H7 (cell line): ENCODE measurements at regions not wholly inside any gene's neighbourhood (a gene's known extent, or its start where the extent isn't known, plus 50 kb on each side); places are given as distances from the start of the nearest gene placed in this dataset.
"Not testable (repeated sequence)": the region's sequence is repeated elsewhere in the genome, so short reads cannot be mapped to it uniquely, and the experiment has no call there.

Experiments
- DNase-seq: peaks from one replicate; pipeline ENCODE4 v3.0.0; 2012
- H3K27me3 ChIP-seq: 2 replicates; pipeline ENCODE4 v1.6.0; 2011; ENCODE audit warnings: mild to moderate bottlenecking, low read length; ENCODE audit not compliant: control insufficient read depth, insufficient read depth
- H3K36me3 ChIP-seq: replicated peaks from 2 replicates; pipeline ENCODE4 v1.5.1; 2011; ENCODE audit warnings: low read length; ENCODE audit not compliant: control insufficient read depth, insufficient read depth
- H3K4me3 ChIP-seq: 2 replicates; pipeline ENCODE4 v1.5.1; 2011; ENCODE audit warnings: low read depth, mild to moderate bottlenecking, control low read depth, low read length, moderate library complexity; ENCODE audit not compliant: insufficient read depth

DNA sequence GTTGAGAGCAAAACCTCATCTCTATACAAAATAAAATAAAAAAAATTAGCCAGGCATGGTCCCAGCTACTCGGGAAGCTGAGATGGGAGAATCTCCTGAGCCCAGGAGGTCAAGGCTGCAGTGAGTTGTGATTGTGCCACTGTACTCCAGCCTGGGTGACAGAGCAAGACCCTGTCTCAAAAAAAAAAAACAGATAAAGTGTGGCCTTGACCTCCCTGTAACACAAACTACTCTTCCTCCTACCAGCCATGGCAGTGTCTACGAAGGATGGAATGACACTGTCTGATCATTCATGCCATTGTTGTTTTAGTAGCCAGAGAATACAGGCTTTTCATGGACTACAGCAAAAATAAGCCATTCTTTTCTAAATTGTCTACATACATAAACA, 117.1 kb upstream of the IQSEC1 start:
- Histone ChIP-seq H3K4me3 (no peak overlapping the region), H3K27me3 (no peaks in the 10 kb centered on the region)
- DNase-seq: no peak

DNA sequence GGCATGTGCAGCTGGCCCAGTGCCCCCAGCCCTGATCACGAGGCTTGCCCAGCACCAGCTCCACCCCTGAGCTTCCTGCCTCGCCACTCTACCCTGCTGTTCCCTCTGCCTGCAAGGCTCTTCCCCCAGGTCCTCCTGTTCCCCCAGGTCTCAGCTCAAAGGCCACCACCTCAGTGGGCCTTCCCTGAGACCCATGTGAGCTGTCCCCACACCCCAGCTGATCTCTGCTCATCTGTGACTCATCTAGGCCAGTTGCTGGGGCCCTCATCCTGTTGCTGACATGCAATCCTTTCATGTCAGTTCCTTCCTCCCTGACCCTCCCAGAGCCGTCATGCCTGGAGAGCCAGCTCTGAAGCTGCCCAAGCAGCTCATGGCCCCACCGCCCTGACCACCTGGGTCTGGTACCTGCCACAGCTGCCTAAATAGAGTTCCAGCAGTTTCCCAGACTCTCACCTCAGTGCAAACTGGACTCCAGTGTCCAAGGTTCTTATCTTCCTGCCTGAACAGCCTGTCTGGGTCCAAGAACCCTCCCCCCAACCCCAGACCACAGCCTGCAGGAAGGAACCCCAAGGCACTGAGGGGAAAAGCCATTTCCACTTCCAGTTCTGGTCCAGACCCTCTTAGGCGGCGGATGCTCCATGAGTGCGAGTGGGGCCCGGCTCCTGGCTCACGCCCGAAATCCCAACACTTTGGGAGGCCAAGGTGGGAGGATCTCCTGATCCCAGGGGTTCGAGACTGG, 116.6 kb upstream of the IQSEC1 start:
- H3K4me3 ChIP-seq: no peak overlapping the region
- DNase-seq: no peak
- no peaks in the 10 kb centered on the region for H3K36me3 ChIP-seq
- no peaks in the 10 kb centered on the region for H3K27me3 ChIP-seq

More for the DNA sequence above, 117.1 kb upstream of the IQSEC1 start:
- no peaks in the 10 kb centered on the region for H3K36me3 ChIP-seq

- Histone ChIP-seq H3K36me3 (no peaks in the 10 kb centered on the region), H3K4me3 (no peak overlapping the region), H3K27me3 (no peaks in the 10 kb centered on the region)
- DNase-seq: no peak
Measured at GRCh38 chr3:13188975-13189374, 115.7 kb upstream of the IQSEC1 start.

DNA sequence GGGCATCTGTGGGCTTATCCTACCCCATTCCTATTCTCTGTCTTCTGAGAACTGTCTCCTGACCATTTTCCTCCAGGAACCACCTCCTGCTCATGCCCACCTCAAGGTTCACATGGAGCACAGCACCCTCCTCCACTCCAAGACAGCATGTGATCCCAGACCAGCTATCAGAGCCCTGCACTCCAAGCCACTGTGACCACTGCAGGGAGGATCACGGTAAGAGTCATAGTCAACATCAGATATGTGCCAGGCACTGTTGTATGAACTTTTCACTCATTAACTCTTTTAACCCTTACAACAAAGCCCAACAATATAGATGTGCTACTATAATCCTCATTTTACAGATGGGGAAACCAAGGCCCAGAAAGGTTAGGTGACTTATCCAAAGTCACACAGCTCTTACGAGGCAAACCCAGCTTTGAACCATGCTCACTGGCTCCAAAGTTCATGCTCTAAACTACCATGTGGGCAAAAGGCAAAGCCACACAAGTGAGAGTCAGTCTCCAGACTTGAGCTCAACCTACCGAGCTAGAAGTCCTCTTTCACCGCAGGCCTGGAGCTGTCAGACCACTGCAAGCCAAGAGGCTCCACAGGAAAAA, 115.1 kb upstream of the IQSEC1 start:
- Histone ChIP-seq H3K27me3 (no peaks in the 10 kb centered on the region), H3K36me3 (no peaks in the 10 kb centered on the region), H3K4me3 (no peak overlapping the region)
- DNase-seq: no peak

DNA sequence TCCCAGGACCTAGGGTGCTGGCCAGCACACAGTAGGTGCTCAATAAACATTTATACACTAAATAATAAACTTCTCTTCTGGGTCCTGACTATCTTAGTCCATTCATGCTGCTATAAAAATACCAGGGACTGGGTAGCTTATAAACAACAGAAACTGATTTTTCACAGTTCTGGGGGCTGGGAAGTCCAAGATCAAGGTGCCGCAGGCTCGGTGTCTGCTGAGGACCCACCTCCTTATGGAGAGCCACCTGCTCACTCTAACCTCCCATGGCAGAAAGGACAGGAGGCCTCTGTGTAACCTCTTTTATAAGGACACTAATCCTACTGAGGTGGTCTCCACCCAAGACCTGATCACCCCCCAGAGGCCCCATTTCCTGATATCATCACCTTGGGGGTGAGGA, 114.4 kb upstream of the IQSEC1 start:
- H3K4me3 ChIP-seq: no peak overlapping the region
- no peak for DNase-seq
- H3K27me3 ChIP-seq: no peaks in the 10 kb centered on the region

DNA sequence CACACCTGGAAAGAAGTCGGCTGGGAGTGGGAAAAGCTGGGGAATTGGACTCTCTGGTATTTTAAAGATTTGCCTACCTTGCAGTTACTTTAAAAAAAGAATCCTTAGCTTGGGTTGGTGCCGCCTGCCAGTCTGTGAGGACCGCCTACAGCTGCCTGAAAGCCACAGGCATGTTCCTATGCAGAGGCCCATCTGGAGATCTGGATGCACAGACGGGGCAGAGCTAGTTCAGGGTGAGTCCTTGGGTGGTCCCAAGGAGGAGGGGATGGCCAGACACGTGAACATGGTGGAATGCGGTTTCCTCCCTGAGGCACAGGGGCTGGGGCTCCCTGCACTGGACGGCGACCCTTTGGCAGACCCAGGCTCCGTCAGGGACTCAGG, 113.2 kb upstream of the IQSEC1 start:
- H3K4me3 ChIP-seq: no peak overlapping the region
- H3K36me3 ChIP-seq: no peaks in the 10 kb centered on the region
- no peak for DNase-seq
- no peaks in the 10 kb centered on the region for H3K27me3 ChIP-seq

More for the DNA sequence above, 114.4 kb upstream of the IQSEC1 start:
- no peaks in the 10 kb centered on the region for H3K36me3 ChIP-seq

DNA sequence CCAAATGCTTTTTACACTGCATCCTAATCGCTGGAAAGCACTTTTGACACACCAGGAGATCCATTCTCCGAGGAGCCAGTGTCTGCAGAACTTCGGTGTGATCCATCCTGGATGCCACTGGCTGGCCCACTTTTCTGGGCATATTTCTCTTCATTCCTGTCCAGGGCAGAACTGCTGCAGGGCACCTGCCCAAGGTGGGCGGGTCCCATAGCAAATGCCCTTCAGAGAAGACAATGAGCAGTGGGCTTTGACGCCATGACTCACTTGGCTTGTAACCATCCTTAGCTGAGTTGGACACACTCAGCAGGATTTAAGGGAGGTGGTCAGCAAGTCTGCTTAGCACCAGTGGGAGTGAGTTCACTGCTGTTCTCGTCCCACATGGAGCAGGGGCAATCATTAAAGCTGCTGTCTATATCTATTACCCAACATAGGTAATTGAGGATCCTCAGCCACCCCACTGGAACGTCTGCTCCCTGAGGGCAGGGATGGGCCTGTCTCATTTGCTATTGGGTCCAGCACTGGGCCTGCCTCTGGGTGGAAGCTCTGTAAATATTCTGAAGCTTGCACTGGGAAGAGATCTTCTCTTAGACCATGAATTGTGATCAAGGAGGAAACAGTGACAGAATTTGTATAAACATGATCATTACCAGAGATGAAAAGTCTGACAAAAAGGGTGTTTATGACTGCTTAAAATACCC, 112.7 kb upstream of the IQSEC1 start:
- Histone ChIP-seq H3K27me3 (no peaks in the 10 kb centered on the region), H3K36me3 (no peaks in the 10 kb centered on the region), H3K4me3 (no peak overlapping the region)
- DNase-seq: no peak

GRCh38 chr3:13179582-13180210, 106.5 kb upstream of the IQSEC1 start:
- H3K4me3 ChIP-seq, H3K27me3 ChIP-seq, DNase-seq, H3K36me3 ChIP-seq: not testable (repeated sequence)

- H3K36me3 ChIP-seq: no peaks in the 10 kb centered on the region
- no peaks in the 10 kb centered on the region for H3K27me3 ChIP-seq
- peak; percentile 23 for DNase-seq
- no peak overlapping the region for H3K4me3 ChIP-seq
Measured at GRCh38 chr3:13179181-13179580, 106.0 kb upstream of the IQSEC1 start.

GRCh38 chr3:13178107-13178506, 104.9 kb upstream of the IQSEC1 start:
- no peak for DNase-seq
- no peak overlapping the region for H3K4me3 ChIP-seq
- no peaks in the 10 kb centered on the region for H3K36me3 ChIP-seq
- H3K27me3 ChIP-seq: no peaks in the 10 kb centered on the region

GRCh38 chr3:13177641-13178040, 104.4 kb upstream of the IQSEC1 start:
- H3K36me3 ChIP-seq: no peaks in the 10 kb centered on the region
- no peak overlapping the region for H3K4me3 ChIP-seq
- no peaks in the 10 kb centered on the region for H3K27me3 ChIP-seq
- DNase-seq: no peak

DNA sequence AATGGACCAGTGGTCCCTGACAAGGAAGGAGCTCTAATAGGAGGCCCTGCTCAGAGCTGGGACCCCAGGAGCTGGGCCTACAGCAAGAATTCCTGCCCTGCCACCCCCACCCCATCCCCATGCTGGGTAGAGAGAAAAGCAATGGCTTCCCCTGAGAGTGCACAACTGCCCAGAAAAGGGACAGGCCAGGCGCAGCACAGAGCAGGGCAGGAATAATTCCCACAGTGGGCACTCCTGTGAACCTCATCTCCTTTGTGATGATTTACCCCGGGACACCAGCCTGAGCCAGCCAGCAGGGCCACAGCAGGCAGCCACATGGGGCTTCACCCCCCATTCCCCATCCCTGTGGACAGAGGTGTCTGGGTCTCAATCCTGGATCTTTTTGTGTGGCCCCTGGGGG, 104.0 kb upstream of the IQSEC1 start:
- Histone ChIP-seq H3K4me3 (no peak overlapping the region), H3K27me3 (no peaks in the 10 kb centered on the region), H3K36me3 (no peaks in the 10 kb centered on the region)
- DNase-seq: no peak

- H3K36me3 ChIP-seq: no peaks in the 10 kb centered on the region
- no peaks in the 10 kb centered on the region for H3K27me3 ChIP-seq
- DNase-seq: no peak
- no peak overlapping the region for H3K4me3 ChIP-seq
Measured at GRCh38 chr3:13176445-13176844, 103.2 kb upstream of the IQSEC1 start.

DNA sequence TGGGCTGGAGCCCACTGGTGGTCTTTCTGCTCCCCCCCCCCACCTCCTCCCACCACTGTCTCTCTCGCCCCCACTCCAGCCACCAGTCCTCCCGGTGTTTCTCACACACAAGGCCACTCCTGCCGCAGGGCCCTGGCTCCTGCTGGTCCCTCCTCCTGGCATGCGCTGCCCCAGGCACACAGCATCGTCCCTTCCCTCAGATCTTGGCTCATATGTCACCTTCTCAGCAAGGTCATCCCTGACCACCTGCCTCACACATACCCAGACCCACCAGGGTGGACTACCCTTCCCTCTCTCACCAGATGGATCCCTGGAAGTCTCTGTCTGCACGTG, 101.5 kb upstream of the IQSEC1 start:
- Histone ChIP-seq H3K4me3 (no peak overlapping the region), H3K36me3 (no peaks in the 10 kb centered on the region), H3K27me3 (no peaks in the 10 kb centered on the region)
- no peak for DNase-seq
